ENCODE measurements at regions not wholly inside any gene's neighbourhood (a gene's known extent, or its start where the extent isn't known, plus 50 kb on each side); places are given as distances from the start of the nearest gene placed in this dataset.

GRCh38 chr1:87553511-87553910 is 224.8 kb downstream of the LMO4 start:
- no peak for TF ChIP-seq POLR2A (IDR thresholded peaks at IDR 0.05)
- TF ChIP-seq POLR2AphosphoS5 (IDR thresholded peaks at IDR 0.05): no peak
- no peak for TF ChIP-seq CTCF (IDR thresholded peaks at IDR 0.05)
- TF ChIP-seq EP300 (IDR thresholded peaks at IDR 0.05): no peak
- H3K9me3 ChIP-seq: no peaks in the 10 kb centered on the region
- no peaks in the 10 kb centered on the region for H3K36me3 ChIP-seq
- H3K4me1 ChIP-seq: no peaks in the 10 kb centered on the region
- DNase-seq (no peak), ATAC-seq (ENCODE audit: low FRiP score in 2 of 2) (no peak)
- no peak overlapping the region for H3K27ac ChIP-seq
- H3K27me3 ChIP-seq: no peaks in the 10 kb centered on the region
- H3K4me3 ChIP-seq: no peak overlapping the region
- WGBS, 2 donors: 80 to 97% methylated on average over 2 of the region's 2 CpGs

GRCh38 chr1:87555366-87555765 is 226.7 kb downstream of the LMO4 start:
- H3K27ac ChIP-seq: no peak overlapping the region
- 89 to 100% methylated on average over 1 of the region's 1 CpG for WGBS, 2 donors
- H3K27me3 ChIP-seq: no peaks in the 10 kb centered on the region
- TF ChIP-seq POLR2A (IDR thresholded peaks at IDR 0.05): no peak
- no peak for TF ChIP-seq CTCF (IDR thresholded peaks at IDR 0.05)
- no peak for TF ChIP-seq POLR2AphosphoS5 (IDR thresholded peaks at IDR 0.05)
- TF ChIP-seq EP300 (IDR thresholded peaks at IDR 0.05): no peak
- H3K4me3 ChIP-seq: no peak overlapping the region
- DNase-seq (no peak), ATAC-seq (ENCODE audit: low FRiP score in 2 of 2) (no peak)
- no peaks in the 10 kb centered on the region for H3K4me1 ChIP-seq
- H3K36me3 ChIP-seq: no peaks in the 10 kb centered on the region
- H3K9me3 ChIP-seq: no peaks in the 10 kb centered on the region

GRCh38 chr1:87556326-87556725 is 227.6 kb downstream of the LMO4 start:
- H3K27ac ChIP-seq: no peak overlapping the region
- WGBS, 2 donors: 81 to 91% methylated on average over 3 of the region's 3 CpGs
- no peaks in the 10 kb centered on the region for H3K9me3 ChIP-seq
- no peaks in the 10 kb centered on the region for H3K4me1 ChIP-seq
- H3K27me3 ChIP-seq: no peaks in the 10 kb centered on the region
- no peaks in the 10 kb centered on the region for H3K36me3 ChIP-seq
- H3K4me3 ChIP-seq: no peak overlapping the region
- no peak for DNase-seq
- no peak for ATAC-seq (ENCODE audit: low FRiP score in 2 of 2)
- TF ChIP-seq POLR2A (IDR thresholded peaks at IDR 0.05): no peak
- no peak for TF ChIP-seq EP300 (IDR thresholded peaks at IDR 0.05)

DNA sequence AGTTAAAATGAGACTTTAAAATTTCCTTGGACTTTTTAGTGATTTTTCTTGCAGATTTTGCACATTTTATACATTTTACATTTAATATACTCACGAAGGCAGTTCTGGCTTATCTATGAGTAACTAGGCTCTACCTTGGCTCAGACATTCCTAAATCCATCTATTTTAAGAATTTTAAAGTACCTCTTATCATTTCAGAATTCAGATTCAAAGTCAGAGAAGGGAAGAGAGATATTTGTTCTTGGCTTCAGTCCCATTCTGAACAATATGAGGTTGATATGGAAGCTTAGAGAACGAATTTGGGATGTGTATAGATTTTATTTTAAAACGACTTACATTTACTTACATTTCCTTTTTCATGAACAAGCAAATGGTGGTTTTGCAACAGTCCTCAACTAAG is 230.2 kb downstream of the LMO4 start:
- ATAC-seq (ENCODE audit: low FRiP score in 2 of 2) (no peak), DNase-seq (no peak)
- Histone ChIP-seq H3K36me3 (no peaks in the 10 kb centered on the region), H3K27me3 (no peaks in the 10 kb centered on the region), H3K4me1 (no peaks in the 10 kb centered on the region), H3K9me3 (no peaks in the 10 kb centered on the region), H3K4me3 (no peak overlapping the region), H3K27ac (no peak overlapping the region)
- TF ChIP-seq EP300 (IDR thresholded peaks at IDR 0.05) (no peak), CTCF (IDR thresholded peaks at IDR 0.05) (no peak), POLR2AphosphoS5 (IDR thresholded peaks at IDR 0.05) (no peak), POLR2A (IDR thresholded peaks at IDR 0.05) (no peak)
- 60 to 64% methylated on average over 3 of the region's 3 CpGs for WGBS, 2 donors

GRCh38 chr1:87560137-87560536 is 231.5 kb downstream of the LMO4 start:
- TF ChIP-seq POLR2AphosphoS5 (IDR thresholded peaks at IDR 0.05): no peak
- TF ChIP-seq POLR2A (IDR thresholded peaks at IDR 0.05): no peak
- TF ChIP-seq CTCF (IDR thresholded peaks at IDR 0.05): no peak
- TF ChIP-seq EP300 (IDR thresholded peaks at IDR 0.05): no peak
- Histone ChIP-seq H3K4me1 (no peaks in the 10 kb centered on the region), H3K27ac (no peak overlapping the region), H3K9me3 (no peaks in the 10 kb centered on the region), H3K4me3 (no peak overlapping the region), H3K27me3 (no peaks in the 10 kb centered on the region), H3K36me3 (no peaks in the 10 kb centered on the region)
- no peak for DNase-seq
- WGBS, 2 donors: 85 to 88% methylated on average over 3 of the region's 3 CpGs
- ATAC-seq (ENCODE audit: low FRiP score in 2 of 2): no peak
